Activated T-cell treated with anti-CD3 and anti-CD28 coated beads for 1 hour (primary cell): ENCODE measurements at regions not wholly inside any gene's neighbourhood (a gene's known extent, or its start where the extent isn't known, plus 50 kb on each side); places are given as distances from the start of the nearest gene placed in this dataset.

Experiments
- DNase-seq: peaks from one replicate; pipeline ENCODE4 v3.0.0-alpha.2; 2020; ENCODE audit warnings: low read depth

DNA sequence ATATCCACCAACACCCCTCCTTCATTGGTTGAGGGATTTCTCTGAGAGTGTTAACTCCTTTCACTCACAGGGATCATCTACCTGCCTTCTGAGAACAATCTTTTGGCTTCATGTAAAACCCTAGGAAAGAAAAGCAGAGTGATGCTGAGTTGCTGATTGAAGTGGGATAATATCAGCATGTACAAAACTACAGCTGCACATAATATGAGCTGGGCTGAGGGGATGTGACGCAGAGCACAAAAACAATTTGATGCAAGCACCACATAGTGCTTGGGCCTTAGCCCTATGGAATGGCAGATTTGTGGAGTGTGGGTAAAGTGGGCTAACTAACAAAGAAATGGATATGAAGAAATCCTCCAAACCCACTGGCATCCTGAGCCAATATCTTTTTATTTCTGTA is 267.6 kb upstream of the KCNH8 start:
- no peak for DNase-seq

DNA sequence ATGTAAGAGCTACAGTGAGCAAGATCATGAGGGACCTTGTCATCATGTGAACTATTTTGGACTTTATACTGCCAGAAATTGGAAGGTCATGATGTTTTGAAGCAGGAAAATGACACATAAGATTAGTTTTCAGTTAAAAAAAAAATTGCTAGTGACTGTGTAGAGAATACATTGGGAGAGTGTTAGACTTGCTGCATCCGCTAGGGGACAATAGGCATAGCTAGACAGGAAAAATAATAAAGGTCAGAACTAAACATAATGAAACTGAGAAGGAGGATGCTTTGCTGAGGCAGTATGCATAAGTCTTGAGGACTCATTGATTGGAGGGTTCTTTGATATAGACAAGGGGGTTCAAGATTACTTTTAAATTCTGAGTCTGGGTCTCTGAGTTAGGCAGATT is 275.8 kb upstream of the KCNH8 start:
- DNase-seq = no peak

DNA sequence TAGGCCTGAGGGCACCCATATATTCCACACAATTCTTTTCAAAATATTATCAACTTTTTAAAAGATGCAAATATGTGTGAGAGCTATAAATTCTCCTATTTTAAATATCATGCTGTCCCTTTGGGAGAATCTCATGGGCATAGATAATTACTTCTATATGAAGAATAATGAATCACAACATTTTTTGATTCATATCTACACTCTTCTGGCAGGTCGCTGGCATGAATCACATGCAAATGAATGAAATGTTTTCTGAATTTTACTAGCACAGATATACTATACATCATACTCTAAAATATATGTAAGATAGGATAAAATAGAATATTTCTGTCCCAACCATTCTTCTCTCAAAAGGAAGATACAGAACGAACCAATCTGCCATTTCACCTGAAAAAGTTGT is 277.7 kb upstream of the KCNH8 start:
- no peak for DNase-seq

DNA sequence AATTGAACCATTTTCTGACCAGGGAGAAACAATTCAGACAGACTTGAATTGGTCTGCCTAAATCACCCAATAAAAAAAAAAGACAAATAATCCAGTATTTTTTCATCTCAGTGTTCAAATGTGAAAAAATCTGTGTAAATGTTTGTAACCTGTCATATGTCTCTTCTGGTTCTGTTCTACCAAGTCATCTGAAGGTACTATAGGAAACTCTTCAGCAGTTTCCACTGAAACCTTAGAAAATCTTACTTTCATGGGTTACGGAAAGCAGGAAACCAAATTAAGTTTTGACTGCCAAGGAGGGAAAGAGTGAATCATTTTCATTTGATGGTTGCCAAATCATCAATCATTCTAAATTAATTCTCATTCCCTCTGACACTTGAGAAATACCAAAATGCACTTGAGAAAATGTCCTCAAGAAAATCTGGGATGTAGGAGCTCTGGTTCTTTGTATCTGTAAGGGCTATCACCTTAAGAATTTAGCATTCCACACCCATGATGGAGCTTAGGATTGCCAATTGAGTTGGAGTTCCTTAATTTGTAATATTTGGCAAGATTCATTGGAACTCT is 278.2 kb upstream of the KCNH8 start:
- no peak for DNase-seq

DNA sequence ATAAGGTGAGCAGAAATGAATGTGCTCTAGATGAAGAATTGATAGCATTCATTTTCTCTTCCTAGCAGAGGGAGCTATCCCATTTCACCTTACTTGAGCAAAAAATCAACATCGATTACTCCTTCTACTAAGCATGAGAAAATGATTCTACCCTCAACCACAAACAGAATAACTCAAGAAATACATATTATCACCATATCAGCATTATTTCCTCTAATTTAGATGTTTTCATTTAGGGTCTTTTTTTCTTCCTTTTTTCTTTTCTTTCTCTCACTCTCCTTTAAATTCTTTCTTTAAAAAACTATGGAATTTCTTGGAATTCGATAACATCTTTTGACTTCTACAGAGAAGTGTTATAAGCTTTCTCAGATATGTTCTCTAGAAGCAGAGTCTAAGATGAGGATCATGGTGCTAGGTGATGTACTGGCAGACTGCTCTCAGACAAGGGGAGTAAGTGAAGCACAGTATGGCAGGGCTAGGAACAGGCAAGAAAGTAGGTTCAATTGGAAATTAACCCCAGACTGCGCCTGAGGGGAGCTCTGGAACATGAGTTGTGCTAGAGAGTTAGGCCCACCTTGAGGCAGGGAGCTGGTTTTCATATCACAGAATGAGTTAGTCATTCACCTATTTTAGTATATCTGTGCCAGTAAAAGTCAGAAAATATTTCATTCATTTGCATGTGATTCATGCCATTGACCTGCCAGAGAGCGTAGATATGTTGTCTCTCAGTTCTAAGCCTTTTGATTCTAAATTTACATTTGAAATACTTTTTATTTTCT is 279.2 kb upstream of the KCNH8 start:
- no peak for DNase-seq

DNA sequence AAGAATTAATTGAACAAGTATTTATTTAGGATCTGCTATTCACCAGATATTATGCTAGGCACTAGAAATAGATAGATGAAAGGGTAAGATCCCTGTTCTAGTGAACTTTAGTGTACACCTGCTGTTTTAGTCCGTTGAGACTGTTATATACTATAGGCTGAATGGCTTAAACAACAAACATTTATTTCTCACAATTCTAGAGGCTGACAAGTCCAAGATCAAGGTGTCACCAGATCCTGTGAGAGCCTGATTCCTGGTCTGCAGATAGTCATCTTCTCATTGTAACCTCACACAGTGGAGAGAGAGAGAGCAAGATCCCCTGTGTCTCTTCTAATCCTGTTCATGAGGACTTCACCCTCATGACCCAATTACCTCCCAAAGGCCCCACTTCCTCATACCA is 281.4 kb upstream of the KCNH8 start:
- DNase-seq = no peak

DNA sequence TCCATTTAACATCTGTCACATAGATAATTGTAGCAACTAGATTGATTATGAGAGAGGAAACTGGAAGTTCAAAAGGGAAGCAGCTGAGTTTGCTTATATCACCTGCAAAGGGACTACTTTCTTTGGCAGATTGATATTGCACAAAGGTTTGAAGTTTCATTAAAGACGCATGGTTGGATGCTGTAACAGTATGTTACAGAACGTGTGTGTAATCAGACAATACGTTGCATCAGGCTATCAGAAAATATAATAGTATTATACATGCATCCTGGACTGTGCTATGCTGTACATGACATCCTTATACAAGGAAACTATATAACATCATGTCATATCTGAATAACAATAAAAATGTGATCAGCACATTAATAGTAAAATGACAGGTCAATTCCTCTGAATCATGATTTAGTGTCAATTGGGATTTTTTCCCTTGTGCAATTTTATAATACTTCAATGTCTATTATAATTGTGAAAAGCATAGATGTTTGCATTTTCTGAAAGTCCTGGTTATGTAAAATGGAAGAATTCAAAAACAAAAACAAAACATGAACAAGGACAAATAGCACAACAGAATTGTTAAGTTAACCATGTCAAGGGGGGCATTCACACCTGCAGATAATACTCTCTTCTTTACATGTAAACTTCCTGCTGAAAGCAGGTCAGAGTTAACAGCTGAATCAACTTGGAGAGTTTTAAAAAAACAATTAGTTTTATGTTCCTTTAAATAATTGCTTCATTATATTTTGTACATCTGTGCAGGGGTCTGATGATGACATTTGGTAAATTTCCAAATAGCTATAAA is 283.2 kb upstream of the KCNH8 start:
- no peak for DNase-seq

DNA sequence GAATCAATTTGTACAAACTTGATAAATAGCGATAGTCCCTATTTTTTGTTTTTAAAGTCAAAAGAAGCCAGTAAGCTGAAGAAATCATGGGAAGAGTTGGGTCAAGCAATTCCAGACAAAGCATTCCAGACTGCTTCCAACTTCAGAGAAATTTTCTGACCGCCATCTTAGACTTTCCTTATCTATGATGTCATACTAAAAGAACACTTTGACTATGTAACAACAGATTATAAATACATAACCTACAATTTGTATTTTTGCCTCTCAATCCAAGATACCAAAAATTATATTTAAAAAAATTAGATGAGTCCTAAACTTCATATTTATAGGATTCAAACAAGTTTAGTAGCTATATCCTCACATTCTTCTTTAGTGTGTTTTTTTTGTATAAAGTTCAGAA is 286.2 kb upstream of the KCNH8 start:
- no peak for DNase-seq

DNA sequence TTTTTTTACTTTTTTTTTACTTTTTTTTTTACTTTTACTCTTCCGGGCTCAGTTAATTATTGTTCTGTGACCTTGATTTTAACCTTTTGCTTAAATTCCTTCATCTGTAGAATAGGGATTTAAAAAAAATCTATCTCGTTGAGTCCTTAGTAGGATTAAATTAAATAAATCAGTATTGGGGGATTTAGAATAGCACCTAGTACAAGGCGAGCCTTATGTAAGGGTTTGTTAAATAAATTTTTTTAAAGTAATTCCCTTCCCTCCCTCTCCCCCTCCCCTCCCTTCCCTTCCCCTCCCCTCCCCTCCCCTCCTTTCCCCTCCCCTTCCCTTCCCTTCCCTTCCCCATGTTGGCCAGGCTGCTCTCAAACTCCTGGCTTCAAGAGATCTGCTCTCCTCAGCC is 287.2 kb upstream of the KCNH8 start:
- no peak for DNase-seq

DNA sequence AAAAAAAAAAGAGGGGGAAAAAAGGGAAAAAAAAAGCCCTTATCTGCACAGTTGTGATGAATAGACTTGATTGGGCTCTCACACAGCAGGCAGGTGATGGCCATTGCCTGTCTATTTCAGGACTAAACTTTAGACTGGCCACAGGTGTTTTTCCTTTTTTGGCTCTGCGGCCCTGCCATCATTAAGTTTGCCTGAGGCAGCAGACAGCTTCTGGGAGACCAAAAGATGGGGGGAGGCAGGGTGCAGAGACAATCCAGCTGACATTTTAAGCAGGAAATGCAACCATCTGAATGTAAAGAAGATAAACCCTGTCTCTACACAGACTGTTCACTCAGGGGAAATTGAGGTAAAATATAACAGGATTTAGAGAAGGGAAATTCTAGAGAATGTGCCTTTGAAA is 295.0 kb upstream of the KCNH8 start:
- DNase-seq = no peak

DNA sequence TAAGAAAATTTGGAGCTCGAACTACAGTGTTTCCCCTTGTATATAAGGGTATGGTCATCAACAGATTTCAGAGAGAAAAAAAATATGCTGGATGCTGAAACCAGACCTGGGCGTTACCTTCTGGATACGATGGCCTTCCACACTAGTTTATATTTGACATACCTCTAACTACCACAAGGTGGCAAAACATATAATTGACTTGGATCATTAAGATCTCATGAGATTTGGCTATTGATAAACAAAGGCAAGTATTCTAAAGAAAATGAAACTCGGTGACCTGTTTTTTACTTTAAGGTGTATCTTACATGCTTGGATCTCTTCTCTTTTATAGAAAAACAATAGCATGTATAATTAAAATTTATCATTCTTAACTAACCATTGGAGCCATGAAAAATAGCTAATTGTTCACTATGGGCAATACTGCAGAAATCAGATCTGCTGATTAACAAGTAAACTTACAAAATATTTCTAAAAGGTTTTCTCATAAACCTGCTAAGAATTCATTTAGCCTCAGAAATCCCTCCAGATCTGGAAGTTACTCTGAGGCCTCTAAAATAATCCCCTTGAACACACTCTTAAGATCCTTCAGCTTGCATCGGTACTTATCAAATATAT is 300.6 kb upstream of the KCNH8 start:
- DNase-seq = no peak

DNA sequence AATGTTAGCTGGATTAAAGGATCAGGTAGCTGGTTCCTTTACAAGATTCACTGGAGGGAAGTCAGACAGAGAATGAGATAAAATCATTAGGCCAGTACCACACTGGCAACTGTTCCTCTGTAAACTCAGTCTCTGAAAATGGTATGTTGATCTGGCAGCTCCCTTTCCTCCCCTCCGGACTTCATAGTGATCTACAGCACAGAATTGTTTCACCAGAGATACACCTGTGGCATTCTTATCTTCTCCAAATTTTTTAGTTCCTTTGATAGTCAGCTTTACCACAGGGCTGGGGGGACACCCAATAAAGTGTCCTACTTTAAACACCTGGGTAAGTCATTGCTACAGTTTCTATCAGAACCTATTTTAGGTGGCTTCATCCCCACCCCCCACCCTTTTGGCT is 304.3 kb upstream of the KCNH8 start:
- no peak for DNase-seq

DNA sequence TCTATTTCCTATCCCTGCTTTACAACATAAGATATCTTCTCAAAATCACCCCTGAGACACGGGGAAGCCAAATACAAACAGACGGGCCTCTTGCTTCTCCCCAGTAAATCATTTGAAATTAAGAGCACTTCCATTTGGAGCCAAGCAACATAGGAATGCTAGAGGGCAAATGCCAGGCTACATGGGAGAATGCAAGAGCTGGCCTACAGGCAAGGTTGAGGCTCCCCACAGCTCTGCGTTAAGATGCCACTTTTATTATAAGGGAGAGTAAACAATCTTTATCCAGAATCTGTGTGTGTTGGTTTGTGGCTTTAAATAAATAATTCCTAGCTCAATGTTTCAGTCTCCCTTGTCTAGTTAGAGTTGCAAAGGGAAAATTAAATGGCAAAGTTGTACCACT is 305.1 kb upstream of the KCNH8 start:
- DNase-seq = no peak

DNA sequence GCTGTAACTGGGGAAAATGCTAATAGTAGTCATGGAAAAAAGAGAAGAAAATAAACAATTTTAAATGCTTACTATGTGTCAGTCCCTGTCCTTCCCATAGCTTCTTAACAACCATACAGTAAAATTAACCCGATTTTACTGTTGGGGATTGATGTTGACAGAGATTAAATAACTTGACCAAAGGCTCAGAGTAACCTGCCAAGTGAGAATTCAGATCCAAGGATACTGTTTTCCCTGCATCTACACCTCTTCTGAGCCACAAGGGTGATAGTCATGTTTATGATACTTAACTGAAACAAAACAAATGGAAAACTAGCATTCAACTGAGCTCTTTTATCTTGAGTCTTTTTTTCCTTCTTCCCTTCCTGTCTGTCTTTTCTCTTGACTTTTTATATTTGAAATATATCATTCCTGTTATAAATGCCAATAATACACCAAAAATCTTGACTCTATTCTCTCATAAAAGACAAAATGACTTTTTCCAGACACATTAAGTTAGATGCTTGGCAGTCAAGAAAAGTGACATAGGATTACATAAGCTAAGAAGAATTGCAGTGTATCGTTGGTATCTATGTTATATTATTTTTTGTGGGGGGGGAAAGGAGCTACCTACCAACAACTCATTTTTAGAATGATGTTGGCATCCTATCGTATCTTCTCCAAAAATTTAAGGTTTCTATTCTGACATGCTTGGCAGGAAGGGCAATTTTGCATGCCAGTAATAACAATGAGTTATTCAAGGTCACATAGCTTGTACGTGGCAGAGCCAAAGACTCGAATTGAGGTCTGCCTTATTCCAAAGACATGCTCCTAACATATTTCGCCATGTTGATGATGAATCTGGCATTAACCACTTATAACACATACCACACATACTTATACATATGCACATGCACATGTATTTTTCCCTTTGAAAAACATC is 306.6 kb upstream of the KCNH8 start:
- DNase-seq = no peak

DNA sequence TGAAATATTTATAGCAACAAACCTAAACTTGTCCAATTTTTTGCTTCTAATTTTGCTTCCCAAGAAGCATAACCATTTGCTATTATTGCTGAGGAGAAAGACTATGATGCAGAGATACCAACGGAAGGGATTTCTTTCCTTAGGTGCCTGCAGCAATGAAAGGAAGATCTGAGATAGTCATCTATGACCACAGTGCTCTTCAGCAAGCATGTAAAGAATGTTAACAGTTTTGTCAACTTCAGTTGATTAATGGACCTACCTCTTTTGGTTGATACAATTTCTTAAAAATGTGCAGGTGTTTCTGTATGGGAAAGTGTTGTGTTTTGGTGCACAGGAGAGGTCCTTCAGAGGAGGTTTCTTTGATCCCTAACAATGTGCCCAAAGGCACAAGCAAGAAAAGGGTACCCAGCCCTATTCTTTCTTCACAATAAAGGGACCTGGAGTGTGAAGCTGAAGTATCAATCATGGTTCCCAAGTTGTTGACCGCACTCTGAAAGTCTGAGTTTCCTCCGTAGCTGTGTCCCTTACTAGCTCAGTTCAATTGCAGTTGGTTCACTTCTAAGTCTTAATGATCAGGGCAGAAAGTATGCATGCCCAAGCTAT is 307.7 kb upstream of the KCNH8 start:
- DNase-seq = no peak

DNA sequence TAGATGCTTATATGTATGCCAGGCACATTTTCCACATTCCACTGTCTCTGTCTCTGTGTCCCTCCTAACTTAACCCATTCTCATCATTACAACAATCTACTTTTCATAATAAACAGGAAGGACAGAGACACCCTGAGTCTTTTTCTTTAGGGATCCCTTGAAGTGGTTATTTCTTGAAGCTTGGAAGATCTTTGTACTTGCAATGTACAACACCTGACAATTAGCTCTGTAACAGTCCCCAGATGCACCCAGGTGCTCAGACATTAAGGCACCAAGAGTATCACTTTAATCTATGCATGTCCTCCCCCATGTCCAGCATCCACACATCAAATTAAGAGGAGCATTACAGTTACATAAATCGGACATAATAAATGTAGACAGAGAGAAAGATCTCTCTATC is 309.6 kb upstream of the KCNH8 start:
- no peak for DNase-seq

DNA sequence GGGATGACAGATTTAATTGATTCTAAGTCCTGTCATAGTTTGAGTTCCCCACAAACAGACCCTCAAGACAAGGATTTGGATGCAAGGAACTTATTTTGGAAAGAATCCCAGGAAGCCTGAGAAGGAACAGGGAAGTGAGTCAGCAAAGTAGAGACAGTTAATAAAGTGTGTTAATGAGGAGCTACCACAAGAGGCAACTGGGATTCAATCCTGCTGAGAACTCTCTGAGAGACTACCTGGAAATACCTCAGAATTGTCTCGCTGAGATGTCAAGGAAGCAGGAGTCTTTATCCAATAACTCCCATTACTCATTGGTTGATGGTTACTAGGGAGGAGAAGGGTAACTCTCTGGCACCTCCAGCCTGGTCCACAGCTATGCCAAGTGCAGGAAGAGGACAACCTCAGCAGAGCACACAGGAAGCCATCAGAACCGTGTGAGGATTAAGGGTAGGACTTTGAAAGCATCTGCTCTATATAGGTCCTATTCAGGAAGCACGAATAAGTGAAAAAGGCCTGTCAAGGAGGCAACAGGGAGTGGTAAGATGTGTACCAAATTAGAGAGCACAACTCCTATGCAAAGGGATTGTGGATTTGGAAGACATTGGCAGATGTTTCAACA is 311.1 kb upstream of the KCNH8 start:
- DNase-seq = no peak

DNA sequence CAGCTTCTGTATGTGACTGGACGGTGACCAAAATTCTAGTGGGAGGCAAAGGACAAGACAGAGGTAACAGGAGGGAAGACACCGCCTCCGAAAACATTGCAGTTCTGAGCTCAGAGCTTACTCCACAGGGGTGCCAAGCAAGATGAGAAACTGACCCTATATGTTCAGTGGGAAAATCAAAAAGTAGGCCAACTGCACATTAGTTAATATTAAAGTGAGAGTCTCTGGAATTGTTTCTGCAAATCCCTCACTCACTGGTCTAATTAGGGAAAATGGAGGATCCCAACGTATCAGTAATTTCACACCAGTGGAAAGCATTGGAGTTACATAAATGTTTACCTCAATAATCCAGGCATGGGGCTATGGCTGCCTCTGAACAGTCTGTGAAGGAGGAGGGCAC is 313.3 kb upstream of the KCNH8 start:
- no peak for DNase-seq

DNA sequence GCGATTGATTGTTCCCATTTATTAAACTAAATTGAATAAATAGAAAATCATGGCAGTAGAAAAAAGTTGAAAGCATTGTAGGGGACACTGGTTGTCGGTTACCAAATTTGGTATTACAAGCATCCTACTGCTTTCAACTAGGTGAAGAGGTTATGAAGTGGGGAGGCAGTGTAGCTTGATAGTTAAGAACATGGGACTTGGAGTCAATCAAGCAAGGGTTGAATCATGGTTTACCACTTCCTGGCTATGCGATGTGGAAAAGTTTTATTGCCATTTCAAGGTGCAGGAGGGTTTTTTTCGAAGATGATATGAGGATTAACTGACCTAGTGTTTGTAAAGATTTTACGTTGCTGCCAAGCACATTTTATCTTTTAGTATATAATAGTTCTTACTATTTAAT is 318.2 kb upstream of the KCNH8 start:
- no peak for DNase-seq

DNA sequence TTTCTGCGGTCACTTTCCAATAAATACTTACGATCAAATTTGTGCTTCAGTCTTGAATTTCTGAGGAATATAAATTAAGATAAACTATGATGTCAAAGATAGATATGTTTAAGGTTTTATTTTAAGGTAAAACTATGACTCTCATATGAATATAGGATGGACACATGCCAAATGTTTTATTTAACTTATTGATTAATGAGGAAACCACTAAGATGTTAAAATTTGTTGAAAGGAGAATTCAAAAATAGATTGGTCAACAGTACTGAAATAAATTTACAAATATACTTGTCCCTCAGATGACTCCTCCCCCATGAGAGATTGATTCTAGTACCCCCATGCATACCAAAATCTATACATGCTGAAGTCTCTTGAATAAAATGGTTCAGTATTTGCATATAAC is 319.7 kb upstream of the KCNH8 start:
- DNase-seq = no peak

DNA sequence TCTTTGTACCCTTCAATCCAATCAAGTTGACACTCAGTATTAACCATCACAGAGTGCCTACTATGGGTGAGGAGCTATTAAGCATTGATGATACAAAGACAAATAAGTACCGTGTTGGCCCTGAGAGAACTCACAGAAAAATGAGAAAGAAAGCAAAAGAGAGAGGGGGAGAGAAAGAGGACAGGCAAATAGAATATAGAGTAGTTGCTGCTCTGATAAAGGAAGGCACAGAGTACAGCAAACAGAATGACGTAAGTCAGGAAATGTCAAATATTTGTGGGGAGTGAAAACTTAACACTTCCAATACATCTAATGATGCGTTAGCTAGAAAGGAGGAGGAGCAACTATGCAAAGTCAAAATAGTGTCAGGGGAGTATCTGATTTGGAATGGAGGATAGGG is 320.6 kb upstream of the KCNH8 start:
- DNase-seq = no peak
